SK-N-SH treated with all-trans-retinoic acid at 6 μM for 48 hours (cell line): ENCODE measurements at regions not wholly inside any gene's neighbourhood (a gene's known extent, or its start where the extent isn't known, plus 50 kb on each side); places are given as distances from the start of the nearest gene placed in this dataset.

Source experiments
- ATAC-seq: fragments of 200-7000 bp; cut with Tn5 transposase; 3 replicates; pipeline ENCODE4 v1.9.1; 2020; ENCODE audit warnings: mild to moderate bottlenecking, moderate library complexity
- ARNTL ChIP-seq: fragments of 450-650 bp; formaldehyde crosslinking; IDR thresholded peaks from 2 replicates; pipeline ENCODE4 v1.5.0; 2020; ENCODE audit warnings: low read depth, mild to moderate bottlenecking, moderate library complexity, borderline replicate concordance
- BACH2 ChIP-seq: fragments of 250-450 bp; sonication (Bioruptor Pico); IDR thresholded peaks from 2 replicates; pipeline ENCODE4 v1.9.0; 2021; ENCODE audit warnings: mild to moderate bottlenecking, borderline replicate concordance
- CREB5 ChIP-seq: fragments of 250-450 bp; sonication (Bioruptor Pico); IDR thresholded peaks from 2 replicates; pipeline ENCODE4 v1.5.1; 2020; ENCODE audit warnings: low read depth, mild to moderate bottlenecking, moderate library complexity
- CSDC2 ChIP-seq: fragments of 250-450 bp; sonication (Bioruptor Pico); IDR thresholded peaks from 2 replicates; pipeline ENCODE4 v1.5.0; 2020; ENCODE audit warnings: mild to moderate bottlenecking, moderate library complexity
- ESRRG ChIP-seq: fragments of 250-450 bp; sonication (Bioruptor Pico); IDR thresholded peaks from 2 replicates; pipeline ENCODE4 v1.6.1; 2021; ENCODE audit warnings: mild to moderate bottlenecking
- GLIS3 ChIP-seq: fragments of 250-450 bp; sonication (Bioruptor Pico); IDR thresholded peaks from 2 replicates; pipeline ENCODE4 v1.5.0; 2020; ENCODE audit warnings: mild to moderate bottlenecking, moderate library complexity
- ISL1 ChIP-seq: fragments of 250-450 bp; sonication (Bioruptor Pico); IDR thresholded peaks from 2 replicates; pipeline ENCODE4 v2.1.2; 2022; ENCODE audit warnings: mild to moderate bottlenecking, moderate library complexity
- OSR1 ChIP-seq: fragments of 250-450 bp; sonication (Bioruptor Pico); IDR thresholded peaks from 2 replicates; pipeline ENCODE4 v1.8.0; 2022; ENCODE audit warnings: moderate library complexity, mild to moderate bottlenecking, inconsistent platforms
- POU6F1 ChIP-seq: fragments of 250-450 bp; sonication (Bioruptor Pico); IDR thresholded peaks from 2 replicates; pipeline ENCODE4 v1.8.0; 2021; ENCODE audit warnings: low read depth, mild to moderate bottlenecking, moderate library complexity, borderline replicate concordance
- PPARA ChIP-seq: fragments of 250-450 bp; sonication (Bioruptor Pico); IDR thresholded peaks from 2 replicates; pipeline ENCODE4 v1.5.0; 2020; ENCODE audit warnings: mild to moderate bottlenecking, borderline replicate concordance
- RARB ChIP-seq: fragments of 250-450 bp; sonication (Bioruptor Pico); IDR thresholded peaks from 2 replicates; pipeline ENCODE4 v1.8.0; 2021; ENCODE audit warnings: mild to moderate bottlenecking, moderate library complexity
- TCF4 ChIP-seq: fragments of 250-450 bp; sonication (Bioruptor Pico); IDR thresholded peaks from 2 replicates; pipeline ENCODE4 v1.8.0; 2021; ENCODE audit warnings: mild to moderate bottlenecking, moderate library complexity, borderline replicate concordance
- TOX ChIP-seq: fragments of 250-450 bp; sonication (Bioruptor Pico); IDR thresholded peaks from 2 replicates; pipeline ENCODE4 v1.8.0; 2021; ENCODE audit warnings: mild to moderate bottlenecking, moderate library complexity, borderline replicate concordance
- TSHZ2 ChIP-seq: fragments of 250-450 bp; sonication (Bioruptor Pico); IDR thresholded peaks from 2 replicates; pipeline ENCODE4 v1.5.0; 2020; ENCODE audit warnings: mild to moderate bottlenecking, moderate library complexity
- ZC3H10 ChIP-seq: fragments of 250-450 bp; sonication (Bioruptor Pico); IDR thresholded peaks from 2 replicates; pipeline ENCODE4 v1.5.1; 2021; ENCODE audit warnings: mild to moderate bottlenecking, moderate library complexity
- ZFP3 ChIP-seq: fragments of 250-450 bp; sonication (Bioruptor Pico); IDR thresholded peaks from 2 replicates; pipeline ENCODE4 v1.5.0; 2020; ENCODE audit warnings: mild to moderate bottlenecking, moderate library complexity
- ZFP30 ChIP-seq: fragments of 450-650 bp; formaldehyde crosslinking; IDR thresholded peaks from 2 replicates; pipeline ENCODE4 v1.5.0; 2022; ENCODE audit warnings: mild to moderate bottlenecking, moderate library complexity
- ZNF565 ChIP-seq: fragments of 450-650 bp; formaldehyde crosslinking; conservative IDR thresholded peaks from 2 replicates; pipeline ENCODE4 v1.5.0; 2020; ENCODE audit warnings: low read depth, mild to moderate bottlenecking, moderate library complexity
- ZNF70 ChIP-seq: fragments of 450-650 bp; formaldehyde crosslinking; IDR thresholded peaks from 2 replicates; pipeline ENCODE4 v1.5.0; 2020; ENCODE audit warnings: mild to moderate bottlenecking, moderate library complexity
- ZNF8 ChIP-seq: fragments of 450-650 bp; formaldehyde crosslinking; IDR thresholded peaks from 2 replicates; pipeline ENCODE4 v1.5.0; 2020; ENCODE audit warnings: mild to moderate bottlenecking, moderate library complexity

DNA sequence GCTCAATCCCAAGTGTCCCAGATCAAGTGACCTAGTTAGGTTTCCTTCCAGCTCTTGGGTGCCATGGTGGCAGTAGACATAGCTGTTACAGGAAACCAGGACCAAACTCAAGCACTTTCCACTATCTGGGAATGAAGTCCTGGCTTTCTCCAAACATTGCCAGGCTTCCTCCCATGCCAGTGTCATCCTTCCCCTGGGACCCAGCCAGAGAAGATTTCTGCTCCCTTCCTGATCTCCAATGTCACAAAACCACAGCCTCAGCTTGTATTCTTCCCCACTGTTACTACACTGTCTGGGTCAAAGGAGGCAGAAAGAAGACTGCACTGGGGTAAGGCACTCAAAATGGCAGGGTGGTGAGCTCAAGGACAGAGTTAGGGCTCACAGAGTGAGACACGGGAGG lies 347.1 kb downstream of the TNS1 start:
- ATAC-seq, result no peak

DNA sequence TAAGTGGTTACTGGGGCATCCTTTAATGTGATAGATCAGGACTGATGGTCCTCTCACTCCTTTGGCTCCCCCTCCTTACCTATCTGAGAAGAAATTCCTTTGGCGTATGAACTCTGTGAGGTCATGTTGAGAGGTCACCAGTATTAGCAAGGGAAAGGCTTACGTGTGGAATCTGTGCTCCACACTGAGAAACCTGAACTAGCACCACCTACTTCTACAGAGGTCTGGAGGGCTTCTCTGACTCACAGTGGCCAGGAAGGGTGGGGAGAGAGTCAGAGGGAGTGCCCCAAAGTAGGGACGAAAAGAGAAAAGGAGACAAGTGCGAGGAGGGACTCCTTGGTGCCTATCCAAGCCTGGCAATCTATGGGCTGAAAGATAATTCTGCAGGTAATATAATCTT lies 348.6 kb downstream of the TNS1 start:
- ATAC-seq, result no peak
- TF ChIP-seq POU6F1 (no peak), ZNF565 (no peak), CREB5 (no peak), ZC3H10 (CRISPR knock-in tag) (no peak), ARNTL (CRISPR knock-in tag) (no peak)

More for the DNA sequence above, 347.1 kb downstream of the TNS1 start:
- no peak for TF ChIP-seq RARB (CRISPR knock-in tag)
- no peak for TF ChIP-seq ARNTL (CRISPR knock-in tag)
- TF ChIP-seq CREB5, result no peak
- no peak for TF ChIP-seq CSDC2 (CRISPR knock-in tag)
- no peak for TF ChIP-seq ESRRG (CRISPR knock-in tag)
- TF ChIP-seq ZNF8, result no peak
- no peak for TF ChIP-seq TOX (CRISPR knock-in tag)
- no peak for TF ChIP-seq PPARA (CRISPR knock-in tag)

GRCh38 chr2:217652761-217653639 lies 349.8 kb downstream of the TNS1 start:
- ATAC-seq, result peak; percentile 80
- TF ChIP-seq POU6F1 (no peak), TOX (CRISPR knock-in tag) (no peak), ISL1 (CRISPR knock-in tag) (no peak), ZFP30 (CRISPR knock-in tag) (no peak), BACH2 (CRISPR knock-in tag) (no peak)

DNA sequence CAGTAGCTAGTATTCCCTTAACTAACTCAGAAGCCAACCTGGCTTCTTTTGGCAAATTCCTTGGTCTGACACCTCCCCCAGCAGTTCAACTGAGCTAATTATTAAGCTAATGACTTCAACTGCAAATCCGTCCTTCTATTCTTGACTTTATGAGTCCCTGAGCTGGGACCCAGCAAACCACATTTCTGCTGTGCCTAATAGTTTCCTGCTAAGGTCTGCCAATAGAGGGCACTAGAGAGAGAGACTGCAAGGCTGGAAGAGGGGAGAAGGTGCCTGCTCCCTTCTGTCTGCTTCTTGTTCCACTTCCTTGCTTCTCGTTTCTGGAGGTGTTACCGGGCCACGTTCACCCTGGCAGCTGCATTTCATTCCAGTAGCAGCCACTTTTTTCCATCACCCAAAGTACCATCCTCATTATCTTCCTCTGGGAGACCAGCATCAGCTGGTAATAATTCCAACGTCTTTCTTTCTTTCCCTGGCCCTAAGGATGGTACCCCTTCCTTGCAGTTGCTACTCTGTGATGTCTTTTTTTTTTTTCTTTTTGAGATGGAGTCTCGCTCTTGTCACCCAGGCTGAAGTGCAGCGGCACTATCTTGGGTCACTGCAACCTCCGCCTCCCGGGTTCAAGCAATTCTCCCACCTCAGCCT lies 352.0 kb downstream of the TNS1 start:
- TF ChIP-seq CSDC2 (CRISPR knock-in tag) (no peak), TOX (CRISPR knock-in tag) (no peak), ZNF70 (CRISPR knock-in tag) (no peak), BACH2 (CRISPR knock-in tag) (no peak), ZFP3 (CRISPR knock-in tag) (no peak), TCF4 (CRISPR knock-in tag) (no peak), CREB5 (no peak), PPARA (CRISPR knock-in tag) (no peak), POU6F1 (no peak), GLIS3 (CRISPR knock-in tag) (no peak), RARB (CRISPR knock-in tag) (no peak), ARNTL (CRISPR knock-in tag) (no peak), ESRRG (CRISPR knock-in tag) (no peak), TSHZ2 (no peak), ZNF8 (no peak), ISL1 (CRISPR knock-in tag) (no peak), OSR1 (CRISPR knock-in tag) (no peak), ZNF565 (no peak), ZC3H10 (CRISPR knock-in tag) (no peak)
- ATAC-seq, result peak; percentile 93
